Stimulated activated CD4-positive, alpha-beta T cell treated with anti-CD3 and anti-CD28 coated beads, Interleukin-1b, Interleukin-23, amount 100 ng/mL, for 24 hours (primary cell): ENCODE measurements at regions not wholly inside any gene's neighbourhood (a gene's known extent, or its start where the extent isn't known, plus 50 kb on each side); places are given as distances from the start of the nearest gene placed in this dataset.

Experiments
- DNase-seq, 4 experiments: peaks; one replicate each; pipeline ENCODE4 v3.0.0-alpha.2; 2020; ENCODE audit warnings: low read depth in 4 of 4, low spot score in 1 of 4

GRCh38 chr21:27192281-27192949 is 225.5 kb upstream of the ADAMTS5 start:
- DNase-seq, result no peak

GRCh38 chr21:27190601-27191000 is 223.7 kb upstream of the ADAMTS5 start:
- DNase-seq, result no peak

- no peak for DNase-seq
These were observed 223.0 kb upstream of the ADAMTS5 start for GRCh38 chr21:27189870-27190269.

GRCh38 chr21:27173053-27173452 is 206.2 kb upstream of the ADAMTS5 start:
- no peak for DNase-seq

GRCh38 chr21:27171707-27172106 is 204.8 kb upstream of the ADAMTS5 start:
- DNase-seq, result no peak

- DNase-seq, result no peak
These were observed 201.2 kb upstream of the ADAMTS5 start for GRCh38 chr21:27168084-27168483.

- no peak for DNase-seq
These were observed 197.6 kb upstream of the ADAMTS5 start for GRCh38 chr21:27164208-27165177.

GRCh38 chr21:27158967-27159366 is 192.1 kb upstream of the ADAMTS5 start:
- no peak for DNase-seq

- no peak for DNase-seq
These were observed 190.2 kb upstream of the ADAMTS5 start for GRCh38 chr21:27157097-27157496.

- no peak for DNase-seq
These were observed 189.8 kb upstream of the ADAMTS5 start for GRCh38 chr21:27156666-27157065.

GRCh38 chr21:27155130-27155500 is 188.2 kb upstream of the ADAMTS5 start:
- no peak for DNase-seq

GRCh38 chr21:27154451-27155129 is 187.7 kb upstream of the ADAMTS5 start:
- no peak for DNase-seq

GRCh38 chr21:27152996-27153395 is 186.1 kb upstream of the ADAMTS5 start:
- DNase-seq, result no peak

GRCh38 chr21:27149034-27149433 is 182.1 kb upstream of the ADAMTS5 start:
- DNase-seq, result no peak

- no peak for DNase-seq
These were observed 179.4 kb upstream of the ADAMTS5 start for GRCh38 chr21:27146268-27146667.

- no peak for DNase-seq
These were observed 178.4 kb upstream of the ADAMTS5 start for GRCh38 chr21:27145134-27145798.

- no peak for DNase-seq
These were observed 176.6 kb upstream of the ADAMTS5 start for GRCh38 chr21:27143476-27143875.

- no peak for DNase-seq
These were observed 172.6 kb upstream of the ADAMTS5 start for GRCh38 chr21:27139526-27139925.

GRCh38 chr21:27134516-27134915 is 167.6 kb upstream of the ADAMTS5 start:
- no peak for DNase-seq

GRCh38 chr21:27132266-27132665 is 165.4 kb upstream of the ADAMTS5 start:
- DNase-seq, result no peak

GRCh38 chr21:27130154-27130553 is 163.3 kb upstream of the ADAMTS5 start:
- DNase-seq, result no peak
